ENCODE measurements at regions not wholly inside any gene's neighbourhood (a gene's known extent, or its start where the extent isn't known, plus 50 kb on each side); places are given as distances from the start of the nearest gene placed in this dataset.
"Not testable (repeated sequence)": the region's sequence is repeated elsewhere in the genome, so short reads cannot be mapped to it uniquely, and the experiment has no call there.

GRCh38 chr13:64482373-64482772 is 2747.8 kb downstream of the PCDH9 start:
- H4K20me1 ChIP-seq (ENCODE audit: insufficient read depth, low read length), result no peaks in the 10 kb centered on the region
- TF ChIP-seq, protein P1, sequence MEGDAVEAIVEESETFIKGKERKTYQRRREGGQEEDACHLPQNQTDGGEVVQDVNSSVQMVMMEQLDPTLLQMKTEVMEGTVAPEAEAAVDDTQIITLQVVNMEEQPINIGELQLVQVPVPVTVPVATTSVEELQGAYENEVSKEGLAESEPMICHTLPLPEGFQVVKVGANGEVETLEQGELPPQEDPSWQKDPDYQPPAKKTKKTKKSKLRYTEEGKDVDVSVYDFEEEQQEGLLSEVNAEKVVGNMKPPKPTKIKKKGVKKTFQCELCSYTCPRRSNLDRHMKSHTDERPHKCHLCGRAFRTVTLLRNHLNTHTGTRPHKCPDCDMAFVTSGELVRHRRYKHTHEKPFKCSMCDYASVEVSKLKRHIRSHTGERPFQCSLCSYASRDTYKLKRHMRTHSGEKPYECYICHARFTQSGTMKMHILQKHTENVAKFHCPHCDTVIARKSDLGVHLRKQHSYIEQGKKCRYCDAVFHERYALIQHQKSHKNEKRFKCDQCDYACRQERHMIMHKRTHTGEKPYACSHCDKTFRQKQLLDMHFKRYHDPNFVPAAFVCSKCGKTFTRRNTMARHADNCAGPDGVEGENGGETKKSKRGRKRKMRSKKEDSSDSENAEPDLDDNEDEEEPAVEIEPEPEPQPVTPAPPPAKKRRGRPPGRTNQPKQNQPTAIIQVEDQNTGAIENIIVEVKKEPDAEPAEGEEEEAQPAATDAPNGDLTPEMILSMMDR (IDR thresholded peaks at IDR 0.05; ENCODE audit: extremely low read depth, low read depth, low read length), result no peak
- H3K27ac ChIP-seq (ENCODE audit: low read depth, low read length), result no peak overlapping the region
- H2AFZ ChIP-seq (ENCODE audit: low read length), result no peak overlapping the region
- H3K4me2 ChIP-seq (ENCODE audit: insufficient read depth, low read length), result no peak overlapping the region
- no peaks in the 10 kb centered on the region for H3K4me1 ChIP-seq (ENCODE audit: insufficient read depth, low read length)
- no peak overlapping the region for H3K4me3 ChIP-seq (ENCODE audit: insufficient read depth, low read length)
- no peaks in the 10 kb centered on the region for H3K79me2 ChIP-seq (ENCODE audit: insufficient read depth, low read length)
- H3K9me3 ChIP-seq (ENCODE audit: low read depth, low read length), result no peaks in the 10 kb centered on the region
- no peaks in the 10 kb centered on the region for H3K27me3 ChIP-seq (ENCODE audit: insufficient read depth, low read length)
- H3K36me3 ChIP-seq (ENCODE audit: insufficient read depth, low read length), result no peaks in the 10 kb centered on the region
- no peak for DNase-seq (ENCODE audit: insufficient read length, low spot score, missing footprints)

GRCh38 chr13:64480672-64481071 is 2749.5 kb downstream of the PCDH9 start:
- DNase-seq (ENCODE audit: insufficient read length, low spot score, missing footprints), result no peak
- H4K20me1 ChIP-seq (ENCODE audit: insufficient read depth, low read length), result no peaks in the 10 kb centered on the region
- no peak overlapping the region for H3K27ac ChIP-seq (ENCODE audit: low read depth, low read length)
- H3K36me3 ChIP-seq (ENCODE audit: insufficient read depth, low read length), result no peaks in the 10 kb centered on the region
- H3K4me1 ChIP-seq (ENCODE audit: insufficient read depth, low read length), result no peaks in the 10 kb centered on the region
- no peak overlapping the region for H3K4me3 ChIP-seq (ENCODE audit: insufficient read depth, low read length)
- H3K9me3 ChIP-seq (ENCODE audit: low read depth, low read length), result no peaks in the 10 kb centered on the region
- no peaks in the 10 kb centered on the region for H3K27me3 ChIP-seq (ENCODE audit: insufficient read depth, low read length)
- no peaks in the 10 kb centered on the region for H3K79me2 ChIP-seq (ENCODE audit: insufficient read depth, low read length)
- H2AFZ ChIP-seq (ENCODE audit: low read length), result no peak overlapping the region
- TF ChIP-seq, protein P1 (IDR thresholded peaks at IDR 0.05; ENCODE audit: extremely low read depth, low read depth, low read length), result no peak
- no peak overlapping the region for H3K4me2 ChIP-seq (ENCODE audit: insufficient read depth, low read length)

DNA sequence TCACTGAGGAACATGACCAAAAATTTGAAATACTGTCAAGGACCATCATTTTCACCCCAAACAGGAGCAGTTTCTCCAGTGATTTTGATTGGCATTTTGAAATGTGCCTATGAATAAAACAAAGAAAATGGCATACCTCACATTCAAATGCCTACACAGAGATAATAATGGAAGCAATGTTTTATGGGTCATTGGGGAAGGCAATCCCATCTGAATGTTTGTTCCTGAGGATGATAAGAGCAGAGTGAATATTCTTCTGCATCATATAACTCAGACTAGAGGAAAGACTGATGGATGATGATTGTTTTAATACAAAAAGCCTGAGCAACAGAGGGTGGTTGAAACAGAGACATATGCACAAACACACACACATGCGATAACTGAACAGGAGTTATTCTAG is 2749.9 kb downstream of the PCDH9 start:
- Histone ChIP-seq H3K27me3 (ENCODE audit: insufficient read depth, low read length) (no peaks in the 10 kb centered on the region), H3K36me3 (ENCODE audit: insufficient read depth, low read length) (no peaks in the 10 kb centered on the region), H3K4me1 (ENCODE audit: insufficient read depth, low read length) (no peaks in the 10 kb centered on the region), H3K4me2 (ENCODE audit: insufficient read depth, low read length) (no peak overlapping the region), H3K4me3 (ENCODE audit: insufficient read depth, low read length) (no peak overlapping the region), H3K9me3 (ENCODE audit: low read depth, low read length) (no peaks in the 10 kb centered on the region), H3K27ac (ENCODE audit: low read depth, low read length) (no peak overlapping the region), H2AFZ (ENCODE audit: low read length) (no peak overlapping the region), H3K79me2 (ENCODE audit: insufficient read depth, low read length) (no peaks in the 10 kb centered on the region), H4K20me1 (ENCODE audit: insufficient read depth, low read length) (no peaks in the 10 kb centered on the region)
- TF ChIP-seq, protein P1 (IDR thresholded peaks at IDR 0.05; ENCODE audit: extremely low read depth, low read depth, low read length), result no peak
- no peak for DNase-seq (ENCODE audit: insufficient read length, low spot score, missing footprints)

- Histone ChIP-seq H3K27ac (ENCODE audit: low read depth, low read length) (no peak overlapping the region), H3K9me3 (ENCODE audit: low read depth, low read length) (no peaks in the 10 kb centered on the region), H3K36me3 (ENCODE audit: insufficient read depth, low read length) (no peaks in the 10 kb centered on the region), H3K4me2 (ENCODE audit: insufficient read depth, low read length) (no peak overlapping the region), H3K4me1 (ENCODE audit: insufficient read depth, low read length) (no peaks in the 10 kb centered on the region), H4K20me1 (ENCODE audit: insufficient read depth, low read length) (no peaks in the 10 kb centered on the region), H3K4me3 (ENCODE audit: insufficient read depth, low read length) (no peak overlapping the region), H3K79me2 (ENCODE audit: insufficient read depth, low read length) (no peaks in the 10 kb centered on the region), H3K27me3 (ENCODE audit: insufficient read depth, low read length) (no peaks in the 10 kb centered on the region), H2AFZ (ENCODE audit: low read length) (no peak overlapping the region)
- TF ChIP-seq, protein P1 (IDR thresholded peaks at IDR 0.05; ENCODE audit: extremely low read depth, low read depth, low read length), result no peak
- DNase-seq (ENCODE audit: insufficient read length, low spot score, missing footprints), result no peak
These were observed 2753.0 kb downstream of the PCDH9 start for GRCh38 chr13:64477146-64477545.

DNA sequence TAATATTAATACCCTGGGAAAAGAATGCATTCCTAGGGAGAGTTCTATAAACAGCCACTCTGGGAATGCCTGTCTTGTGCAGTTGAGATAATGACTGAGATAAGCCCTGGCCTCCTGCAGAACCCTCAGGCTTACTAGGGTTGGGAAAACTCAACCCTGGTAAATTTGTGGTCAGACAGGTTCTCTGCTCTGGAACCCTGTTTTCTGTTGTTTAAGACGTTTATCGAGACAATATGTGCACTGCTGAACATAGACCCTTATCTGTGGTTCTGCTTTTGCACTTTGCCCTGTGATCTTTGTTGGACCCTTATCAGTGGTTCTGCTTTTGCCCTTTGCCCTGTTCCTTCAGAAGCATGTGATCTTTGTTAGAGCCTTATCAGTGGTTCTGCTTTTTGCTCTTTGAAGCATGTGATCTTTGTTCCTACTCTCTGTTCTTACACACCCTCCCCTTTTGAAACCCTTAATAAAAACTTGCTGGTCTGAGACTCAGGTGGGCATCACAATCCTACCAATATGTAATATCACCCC is 2754.0 kb downstream of the PCDH9 start:
- DNase-seq (ENCODE audit: insufficient read length, low spot score, missing footprints), result not testable (repeated sequence)

More for the DNA sequence above, 2754.0 kb downstream of the PCDH9 start:
- not testable (repeated sequence) for H3K9me3 ChIP-seq (ENCODE audit: low read depth, low read length); H2AFZ ChIP-seq (ENCODE audit: low read length); H3K4me2 ChIP-seq (ENCODE audit: insufficient read depth, low read length); H3K27ac ChIP-seq (ENCODE audit: low read depth, low read length); H3K36me3 ChIP-seq (ENCODE audit: insufficient read depth, low read length); H3K4me1 ChIP-seq (ENCODE audit: insufficient read depth, low read length); H3K27me3 ChIP-seq (ENCODE audit: insufficient read depth, low read length); H3K79me2 ChIP-seq (ENCODE audit: insufficient read depth, low read length); H4K20me1 ChIP-seq (ENCODE audit: insufficient read depth, low read length); H3K4me3 ChIP-seq (ENCODE audit: insufficient read depth, low read length)

Measured in osteoblast (primary cell).